Endothelial cell of umbilical vein (primary cell): ENCODE measurements at regions not wholly inside any gene's neighbourhood (a gene's known extent, or its start where the extent isn't known, plus 50 kb on each side); places are given as distances from the start of the nearest gene placed in this dataset.

Experiments used
- BruUV-seq: library from RNA; stranded (reverse); fragments of 400-500 nt; replicated peaks from 2 replicates; lab custom pipeline; 2021; lab: Mats Ljungman, UMichigan
- CTCF ChIA-PET: fragments of 300-600, 350-600 bp; sonication (Branson Sonifier 250); formaldehyde crosslinking; loops from one replicate; lab custom pipeline; 2021; ENCODE audit warnings: antibody characterized with exemption, inconsistent platforms; lab: Charles Lee
- POLR2A ChIA-PET: fragments of 300-600, 350-600 bp; sonication (Branson Sonifier 250); formaldehyde crosslinking; loops from one replicate; lab custom pipeline; 2021; ENCODE audit warnings: antibody characterized with exemption, inconsistent platforms; lab: Charles Lee
- DNase-seq: peaks from one replicate; pipeline ENCODE4 v3.0.0-alpha.2; 2011; ENCODE audit warnings: low read depth, low spot score
- FAIRE-seq: peaks from 2 replicates; lab custom pipeline; 2011; peaks lifted over from hg19 to GRCh38; lab: Jason Lieb, UNC
- H2AFZ ChIP-seq: 2 replicates; pipeline ENCODE4 v1.6.0; 2012; ENCODE audit warnings: low read depth, low read length, control low read depth, inconsistent platforms
- H3K27ac ChIP-seq: 2 replicates; pipeline ENCODE4 v1.5.1; 2011; ENCODE audit warnings: low read depth, mild to moderate bottlenecking, control low read depth, low read length, moderate library complexity; ENCODE audit not compliant: insufficient read depth
- H3K27me3 ChIP-seq, 2 experiments: 2 replicates each; pipeline versions ENCODE4 v1.6.0 to v1.6.1; 2011; ENCODE audit warnings: low read length in 2 of 2, mixed read lengths in 1 of 2; ENCODE audit not compliant: control insufficient read depth in 2 of 2, insufficient read depth in 2 of 2
- H3K36me3 ChIP-seq, 2 experiments: 2 replicates in 1 of 2; 3 replicates in 1 of 2; pipeline ENCODE4 v1.5.1; 2011; ENCODE audit warnings: low read length in 2 of 2, mild to moderate bottlenecking in 1 of 2, moderate library complexity in 1 of 2; ENCODE audit not compliant: control insufficient read depth in 2 of 2, insufficient read depth in 2 of 2; ENCODE audit errors: extremely low read depth in 1 of 2
- H3K4me1 ChIP-seq: 3 replicates; pipeline ENCODE4 v1.5.1; 2011; ENCODE audit warnings: mild to moderate bottlenecking, low read length; ENCODE audit not compliant: control insufficient read depth, insufficient read depth; ENCODE audit errors: extremely low read depth
- H3K4me2 ChIP-seq: 2 replicates; pipeline ENCODE4 v1.6.1; 2011; ENCODE audit warnings: low read length, control low read depth, mixed read lengths; ENCODE audit not compliant: insufficient read depth
- H3K4me3 ChIP-seq, 3 experiments: fragments of 200-600 bp in 1 of 3; sonication (generic), shearing (Covaris generic) in 1 of 3; replicated peaks in 1 of 3; 2 replicates each; pipeline ENCODE4 v1.5.1; 2011 to 2016; ENCODE audit warnings: control low read depth in 3 of 3, low read length in 3 of 3, mild to moderate bottlenecking in 2 of 3, inconsistent platforms in 1 of 3, low read depth in 1 of 3, moderate library complexity in 1 of 3; ENCODE audit not compliant: insufficient read depth in 1 of 3
- H3K79me2 ChIP-seq: 2 replicates; pipeline ENCODE4 v1.6.0; 2012; ENCODE audit warnings: low read length, inconsistent platforms; ENCODE audit not compliant: control insufficient read depth, insufficient read depth
- H3K9ac ChIP-seq: replicated peaks from 2 replicates; pipeline ENCODE3; 2011; ENCODE audit warnings: low read length, control low read depth; ENCODE audit not compliant: insufficient read depth; ENCODE audit errors: extremely low read depth
- H3K9me1 ChIP-seq: replicated peaks from 3 replicates; pipeline ENCODE4 v1.6.0; 2011; ENCODE audit warnings: mild to moderate bottlenecking, low read length; ENCODE audit not compliant: control insufficient read depth, insufficient read depth; ENCODE audit errors: extremely low read depth
- H3K9me3 ChIP-seq: replicated peaks from 2 replicates; pipeline ENCODE4 v1.5.1; 2012; ENCODE audit warnings: low read length, inconsistent platforms; ENCODE audit not compliant: control insufficient read depth, insufficient read depth
- H4K20me1 ChIP-seq: replicated peaks from 2 replicates; pipeline ENCODE3; 2011; ENCODE audit warnings: mild to moderate bottlenecking, low read length; ENCODE audit not compliant: control insufficient read depth, insufficient read depth; ENCODE audit errors: extremely low read depth
- CTCF ChIP-seq, 2 donors: IDR thresholded peaks; 1 replicate in 1 of 2; 2 replicates in 1 of 2; pipeline ENCODE4 v1.5.1; 2011; ENCODE audit warnings: low read length in 2 of 2, mild to moderate bottlenecking in 2 of 2, moderate library complexity in 2 of 2, control low read depth in 1 of 2, inconsistent platforms in 1 of 2, low read depth in 1 of 2; ENCODE audit not compliant: insufficient read depth in 1 of 2; ENCODE audit errors: extremely low read depth in 1 of 2
- EZH2 ChIP-seq: IDR thresholded peaks from 2 replicates; pipeline ENCODE4 v1.6.1; 2012; ENCODE audit warnings: borderline replicate concordance, low read depth, mild to moderate bottlenecking, moderate library complexity, low read length, inconsistent platforms; ENCODE audit not compliant: severe bottlenecking
- FOS ChIP-seq: IDR thresholded peaks from 2 replicates; pipeline ENCODE4 v1.6.1; 2011; ENCODE audit warnings: mild to moderate bottlenecking, low read length, moderate library complexity, borderline replicate concordance; ENCODE audit not compliant: insufficient read depth
- GATA2 ChIP-seq: IDR thresholded peaks from 2 replicates; pipeline ENCODE4 v1.7.0; 2011; ENCODE audit warnings: low read depth, mild to moderate bottlenecking, moderate library complexity, mixed read lengths, low read length; ENCODE audit not compliant: insufficient read length, insufficient read depth
- JUN ChIP-seq: IDR thresholded peaks from 2 replicates; pipeline ENCODE4 v1.6.1; 2011; ENCODE audit warnings: borderline replicate concordance, low read depth; ENCODE audit not compliant: insufficient read length, insufficient read depth
- MAX ChIP-seq: IDR thresholded peaks from 2 replicates; pipeline ENCODE4 v1.6.1; 2011; ENCODE audit not compliant: insufficient read depth, insufficient read length
- MYC ChIP-seq: IDR thresholded peaks from one replicate; pipeline ENCODE4 v1.6.1; 2011; ENCODE audit warnings: mild to moderate bottlenecking, low read depth, low read length
- POLR2A ChIP-seq: IDR thresholded peaks from 2 replicates; pipeline ENCODE4 v1.6.1; 2012; ENCODE audit warnings: low read depth, mild to moderate bottlenecking, control low read depth, low read length
- POLR2AphosphoS5 ChIP-seq: IDR thresholded peaks from 2 replicates; pipeline ENCODE4 v1.6.1; 2012; ENCODE audit warnings: low read depth, mild to moderate bottlenecking, control low read depth, low read length, moderate library complexity; ENCODE audit not compliant: insufficient read depth
- dilution Hi-C: fragments of 300-500 bp; cut with MboI; formaldehyde crosslinking; loops from one replicate; pipeline ENCODE4 v1.15.0; 2019; ENCODE audit warnings: low sequenced_read_pairs; ENCODE audit not compliant: extremely low pct_ligation_motif_present
- intact Hi-C: fragments of 100-400 bp; cut with micrococcal nuclease; formaldehyde crosslinking; loops from one replicate; pipeline ENCODE4 v1.10.0; 2022

GRCh38 chr7:113787106-113787505 is 131.7 kb downstream of the PPP1R3A start:
- Histone ChIP-seq H3K4me2 (no peak overlapping the region), H3K4me3 (no peak overlapping the region), H3K79me2 (no peaks in the 10 kb centered on the region), H3K9ac (no peak overlapping the region), H4K20me1 (no peaks in the 10 kb centered on the region), H3K9me1 (no peaks in the 10 kb centered on the region), H3K27me3 (no peaks in the 10 kb centered on the region), H3K27ac (no peak overlapping the region), H3K36me3 (no peaks in the 10 kb centered on the region), H3K9me3 (no peaks in the 10 kb centered on the region), H2AFZ (no peak overlapping the region), H3K4me1 (no peaks in the 10 kb centered on the region)
- FAIRE-seq (no peak), DNase-seq (no peak)
- ChIA-PET CTCF (interaction anchor here (2.0 kb wide), 1 partner anchor 13 kb away, joined by 6 read pairs; no protein-coding TSS in a partner anchor), POLR2A (no interaction called here)
- intact Hi-C loops: no loop called here
- BruUV-seq: no TSS peak
- TF ChIP-seq CTCF (IDR thresholded peaks at IDR 0.05; ENCODE audit: extremely low read depth in 1 of 2, insufficient read depth in 1 of 2, low read depth in 1 of 2, low read length in 2 of 2): no peak
- TF ChIP-seq MYC: no peak
- TF ChIP-seq EZH2: no peak
- no peak for TF ChIP-seq POLR2AphosphoS5
- TF ChIP-seq FOS: no peak
- no peak for TF ChIP-seq JUN
- TF ChIP-seq POLR2A: no peak
- TF ChIP-seq GATA2: no peak
- no peak for TF ChIP-seq MAX
- dilution Hi-C loops: no loop called here
